Transverse colon (tissue), 4 donors: ENCODE measurements at regions not wholly inside any gene's neighbourhood (a gene's known extent, or its start where the extent isn't known, plus 50 kb on each side); places are given as distances from the start of the nearest gene placed in this dataset.

ENCODE experiments used
- DNase-seq: peaks from one replicate; pipeline ENCODE4 v3.0.0-alpha.2; 2019
- H3K27ac ChIP-seq, 4 donors: fragments of 200-600 bp; sonication (generic); 2 replicates each; pipeline ENCODE4 v1.5.1; 2016 to 2018; ENCODE audit warnings: inconsistent platforms in 4 of 4
- H3K27me3 ChIP-seq: fragments of 200-600 bp; sonication (generic); 2 replicates; pipeline ENCODE4 v1.5.1; 2017; ENCODE audit warnings: inconsistent platforms
- H3K36me3 ChIP-seq, 4 donors: fragments of 200-600 bp; sonication (generic); 2 replicates each; pipeline ENCODE4 v1.5.1; 2017 to 2019; ENCODE audit warnings: inconsistent platforms in 4 of 4
- H3K4me1 ChIP-seq, 4 donors: fragments of 200-600 bp; sonication (generic); 2 replicates each; pipeline ENCODE4 v1.5.1; 2017 to 2020; ENCODE audit warnings: inconsistent platforms in 4 of 4
- H3K4me3 ChIP-seq, 4 donors: fragments of 200-600 bp; sonication (generic); 1 replicate in 1 of 4; 2 replicates in 3 of 4; pipeline versions ENCODE4 v1.5.1 to v1.6.1; 2017 to 2019; ENCODE audit warnings: inconsistent platforms in 4 of 4
- H3K9me3 ChIP-seq, 2 donors: fragments of 200-600 bp; sonication (generic); 2 replicates each; pipeline ENCODE4 v1.5.1; 2017 to 2019; ENCODE audit warnings: inconsistent platforms in 2 of 2
- CTCF ChIP-seq, 5 experiments: fragments of 200-600 bp in 3 of 5; fragments of 450-650 bp in 2 of 5; sonication (generic) in 3 of 5; IDR thresholded peaks; 1 replicate in 2 of 5; 2 replicates in 3 of 5; pipeline ENCODE4 v1.5.1; 2016 to 2017; ENCODE audit warnings: antibody characterized with exemption in 5 of 5, inconsistent platforms in 3 of 5, mild to moderate bottlenecking in 2 of 5, moderate library complexity in 1 of 5
- EP300 ChIP-seq: sonication (generic); formaldehyde crosslinking; IDR thresholded peaks from one replicate; pipeline ENCODE4 v1.6.1; 2017; ENCODE audit warnings: antibody characterized with exemption, low read depth
- POLR2A ChIP-seq: fragments of 450-650 bp; IDR thresholded peaks from one replicate; pipeline ENCODE4 v1.6.1; 2016; ENCODE audit warnings: antibody characterized with exemption, mild to moderate bottlenecking, moderate library complexity
- POLR2AphosphoS5 ChIP-seq, 3 donors: sonication (generic); formaldehyde crosslinking; IDR thresholded peaks; one replicate each; pipeline ENCODE4 v1.6.1; 2016; ENCODE audit warnings: antibody characterized with exemption in 3 of 3
- WGBS, 2 donors: methylation state at CpG; one replicate each; pipeline ENCODE4 v1.1.5; 2018; ENCODE audit warnings: low coverage in 1 of 2; 5-methylcytosine and 5-hydroxymethylcytosine counted together
- in situ Hi-C, 4 donors: fragments of 200-750 bp; cut with MboI; loops; one replicate each; pipeline versions ENCODE4 v1.15.0 to v1.15.1; 2017; ENCODE audit warnings: low sequenced_read_pairs in 3 of 4, low pct_ligation_motif_present in 1 of 4, low pct_unique_long_range_greater_than_20kb in 1 of 4
- intact Hi-C: fragments of 100-400 bp; cut with DNase I; formaldehyde crosslinking; loops from one replicate; pipeline ENCODE4 v1.15.1; 2023; ENCODE audit warnings: low total_unique reads

- Histone ChIP-seq H3K27me3 (no peaks in the 10 kb centered on the region), H3K27ac (no peak overlapping the region), H3K36me3 (no peaks in the 10 kb centered on the region), H3K4me1 (peaks cover 0 to 8% (median 0%) of the 10 kb centered on the region in 4 donors), H3K9me3 (no peaks in the 10 kb centered on the region), H3K4me3 (no peak overlapping the region)
- no peak for TF ChIP-seq CTCF (IDR thresholded peaks at IDR 0.05)
- no peak for TF ChIP-seq POLR2AphosphoS5 (IDR thresholded peaks at IDR 0.05)
- no peak for TF ChIP-seq EP300
- no peak for TF ChIP-seq POLR2A
- intact Hi-C loops (no loop called here), in situ Hi-C loops (no loop called here)
- 45 to 60% methylated on average over 1 of the region's 1 CpG for WGBS, 2 donors
- DNase-seq: no peak
Measured at GRCh38 chr20:39702701-39703349, 740.7 kb downstream of the DHX35 start.

- Histone ChIP-seq H3K27me3 (no peaks in the 10 kb centered on the region), H3K36me3 (no peaks in the 10 kb centered on the region), H3K27ac (no peak overlapping the region), H3K4me1 (no peaks in the 10 kb centered on the region), H3K9me3 (no peaks in the 10 kb centered on the region), H3K4me3 (no peak overlapping the region)
- TF ChIP-seq POLR2AphosphoS5 (IDR thresholded peaks at IDR 0.05) (no peak), POLR2A (no peak), EP300 (no peak), CTCF (IDR thresholded peaks at IDR 0.05) (no peak)
- intact Hi-C loops: no loop called here
- DNase-seq: no peak
- WGBS, 2 donors: 82 to 88% methylated on average over 3 of the region's 3 CpGs
- in situ Hi-C loops: no loop called here
Measured at GRCh38 chr20:39700528-39700927, 738.4 kb downstream of the DHX35 start.

- Histone ChIP-seq H3K4me3 (no peak overlapping the region), H3K9me3 (no peaks in the 10 kb centered on the region), H3K27me3 (no peaks in the 10 kb centered on the region), H3K36me3 (no peaks in the 10 kb centered on the region), H3K4me1 (no peaks in the 10 kb centered on the region), H3K27ac (no peak overlapping the region)
- DNase-seq: no peak
- in situ Hi-C loops (no loop called here), intact Hi-C loops (no loop called here)
- TF ChIP-seq EP300 (no peak), POLR2AphosphoS5 (IDR thresholded peaks at IDR 0.05) (no peak), CTCF (IDR thresholded peaks at IDR 0.05) (no peak), POLR2A (no peak)
- 58 to 84% methylated on average over 2 of the region's 2 CpGs for WGBS, 2 donors
Measured at GRCh38 chr20:39699166-39699725, 737.1 kb downstream of the DHX35 start.

- Histone ChIP-seq H3K36me3 (no peaks in the 10 kb centered on the region), H3K4me1 (no peaks in the 10 kb centered on the region), H3K27ac (no peak overlapping the region), H3K9me3 (no peaks in the 10 kb centered on the region), H3K4me3 (no peak overlapping the region), H3K27me3 (no peaks in the 10 kb centered on the region)
- 53 to 67% methylated on average over 1 of the region's 1 CpG for WGBS, 2 donors
- no peak for DNase-seq
- no peak for TF ChIP-seq POLR2A
- no peak for TF ChIP-seq POLR2AphosphoS5 (IDR thresholded peaks at IDR 0.05)
- TF ChIP-seq CTCF (IDR thresholded peaks at IDR 0.05): no peak
- TF ChIP-seq EP300: no peak
- in situ Hi-C loops (no loop called here), intact Hi-C loops (no loop called here)
Measured at GRCh38 chr20:39698752-39699151, 736.6 kb downstream of the DHX35 start.
